Mesendoderm (in vitro differentiated cells): ENCODE measurements at regions not wholly inside any gene's neighbourhood (a gene's known extent, or its start where the extent isn't known, plus 50 kb on each side); places are given as distances from the start of the nearest gene placed in this dataset.

Experiments
- DNase-seq: peaks from one replicate; pipeline ENCODE4 v3.0.0; 2013
- H2AK5ac ChIP-seq: 2 replicates; pipeline ENCODE4 v1.6.1; 2013; ENCODE audit warnings: low read length, inconsistent platforms
- H2BK120ac ChIP-seq: 2 replicates; pipeline ENCODE4 v1.6.1; 2013; ENCODE audit warnings: low read depth, mild to moderate bottlenecking, low read length, moderate library complexity, mixed read lengths
- H2BK15ac ChIP-seq: replicated peaks from 2 replicates; pipeline ENCODE4 v1.6.1; 2013; ENCODE audit warnings: low read depth, mild to moderate bottlenecking, moderate library complexity
- H2BK5ac ChIP-seq: 2 replicates; pipeline ENCODE4 v1.6.1; 2013; ENCODE audit warnings: low read length, inconsistent platforms
- H3K18ac ChIP-seq: 2 replicates; pipeline ENCODE4 v1.6.1; 2013; ENCODE audit warnings: mild to moderate bottlenecking, low read length, mixed read lengths
- H3K23ac ChIP-seq: one replicate; pipeline ENCODE4 v1.6.1; 2013; ENCODE audit warnings: low read length
- H3K27ac ChIP-seq: 2 replicates; pipeline ENCODE4 v1.5.1; 2013; ENCODE audit warnings: low read depth, mild to moderate bottlenecking, inconsistent platforms, low read length, moderate library complexity
- H3K27me3 ChIP-seq: 2 replicates; pipeline ENCODE4 v1.6.1; 2013; ENCODE audit warnings: low read length, control low read depth, mild to moderate bottlenecking, inconsistent platforms; ENCODE audit not compliant: insufficient read depth, poor library complexity
- H3K36me3 ChIP-seq: 2 replicates; pipeline ENCODE4 v1.6.1; 2013; ENCODE audit warnings: low read length, inconsistent platforms; ENCODE audit not compliant: control insufficient read depth, insufficient read depth
- H3K4ac ChIP-seq: one replicate; pipeline ENCODE4 v1.6.1; 2013; ENCODE audit warnings: low read depth, mild to moderate bottlenecking, low read length, moderate library complexity
- H3K4me1 ChIP-seq: 2 replicates; pipeline ENCODE4 v1.6.1; 2013; ENCODE audit warnings: low read depth, low read length, inconsistent platforms; ENCODE audit not compliant: control insufficient read depth
- H3K4me2 ChIP-seq: 2 replicates; pipeline ENCODE4 v1.6.1; 2013; ENCODE audit warnings: low read length
- H3K4me3 ChIP-seq: 2 replicates; pipeline ENCODE4 v1.5.1; 2013; ENCODE audit warnings: mild to moderate bottlenecking, low read length
- H3K56ac ChIP-seq: one replicate; pipeline ENCODE4 v1.6.1; 2013; ENCODE audit warnings: low read length
- H3K79me1 ChIP-seq: 2 replicates; pipeline ENCODE4 v1.6.1; 2013; ENCODE audit warnings: low read length, inconsistent platforms
- H3K79me2 ChIP-seq: 2 replicates; pipeline ENCODE4 v1.6.1; 2013; ENCODE audit warnings: mild to moderate bottlenecking, low read length; ENCODE audit not compliant: control insufficient read depth, insufficient read depth
- H3K9ac ChIP-seq: 2 replicates; pipeline ENCODE4 v1.6.1; 2013; ENCODE audit warnings: low read length, inconsistent platforms
- H4K5ac ChIP-seq: one replicate; pipeline ENCODE4 v1.6.1; 2013; ENCODE audit warnings: low read length
- H4K8ac ChIP-seq: one replicate; pipeline ENCODE4 v1.6.1; 2013; ENCODE audit warnings: low read depth, mild to moderate bottlenecking, control low read depth, low read length, moderate library complexity
- WGBS: extraction: QIAGEN DNeasy Blood & Tissue Kit; methylation state at CpG from one replicate; pipeline ENCODE4 v1.1.7; 2013; ENCODE audit warnings: low lambda C conversion rate, missing lambda C conversion rate; ENCODE audit not compliant: insufficient coverage; ENCODE audit errors: extremely low coverage; 5-methylcytosine and 5-hydroxymethylcytosine counted together

GRCh38 chr18:51447351-51448342, 250.2 kb upstream of the MEX3C start:
- peak; percentile 9 for DNase-seq
- Histone ChIP-seq H3K27ac (no peak overlapping the region), H3K56ac (no peak overlapping the region), H3K9ac (no peak overlapping the region), H3K36me3 (no peaks in the 10 kb centered on the region), H2BK120ac (no peak overlapping the region), H3K4me3 (no peak overlapping the region), H4K8ac (no peak overlapping the region), H4K5ac (no peak overlapping the region), H3K18ac (no peak overlapping the region), H3K23ac (no peak overlapping the region), H3K79me1 (no peaks in the 10 kb centered on the region), H2BK5ac (no peak overlapping the region), H3K4ac (no peak overlapping the region), H3K4me2 (no peak overlapping the region), H3K27me3 (no peaks in the 10 kb centered on the region), H3K4me1 (no peaks in the 10 kb centered on the region), H3K79me2 (no peaks in the 10 kb centered on the region), H2BK15ac (no peak overlapping the region), H2AK5ac (no peak overlapping the region)
- WGBS, result no CpG with 5 or more reads among the region's 19 CpGs

- Histone ChIP-seq H4K5ac (no peak overlapping the region), H3K23ac (no peak overlapping the region), H3K4me2 (no peak overlapping the region), H2BK15ac (no peak overlapping the region), H2AK5ac (no peak overlapping the region), H3K79me1 (no peaks in the 10 kb centered on the region), H3K18ac (no peak overlapping the region), H3K27ac (no peak overlapping the region), H3K4me1 (no peaks in the 10 kb centered on the region), H2BK120ac (no peak overlapping the region), H3K27me3 (no peaks in the 10 kb centered on the region), H3K9ac (no peak overlapping the region), H3K4ac (no peak overlapping the region), H4K8ac (no peak overlapping the region), H3K79me2 (no peaks in the 10 kb centered on the region), H2BK5ac (no peak overlapping the region), H3K56ac (no peak overlapping the region), H3K4me3 (no peak overlapping the region), H3K36me3 (no peaks in the 10 kb centered on the region)
- WGBS, result no CpG with 5 or more reads among the region's 9 CpGs
- DNase-seq, result no peak
Measured at GRCh38 chr18:51448949-51449348, 251.5 kb upstream of the MEX3C start.

- Histone ChIP-seq H3K18ac (no peak overlapping the region), H3K56ac (no peak overlapping the region), H3K9ac (no peak overlapping the region), H3K36me3 (no peaks in the 10 kb centered on the region), H3K4me3 (no peak overlapping the region), H2BK5ac (no peak overlapping the region), H2BK15ac (no peak overlapping the region), H2AK5ac (no peak overlapping the region), H4K5ac (no peak overlapping the region), H3K79me1 (no peaks in the 10 kb centered on the region), H3K27ac (no peak overlapping the region), H4K8ac (no peak overlapping the region), H3K4me1 (no peaks in the 10 kb centered on the region), H3K23ac (no peak overlapping the region), H3K27me3 (no peaks in the 10 kb centered on the region), H2BK120ac (no peak overlapping the region), H3K79me2 (no peaks in the 10 kb centered on the region), H3K4me2 (no peak overlapping the region), H3K4ac (no peak overlapping the region)
- no CpG with 5 or more reads among the region's 3 CpGs for WGBS
- no peak for DNase-seq
Measured at GRCh38 chr18:51453594-51453993, 256.1 kb upstream of the MEX3C start.

GRCh38 chr18:51458861-51459260, 261.4 kb upstream of the MEX3C start:
- Histone ChIP-seq H3K79me2 (no peaks in the 10 kb centered on the region), H4K5ac (no peak overlapping the region), H2BK5ac (no peak overlapping the region), H3K27me3 (no peaks in the 10 kb centered on the region), H3K18ac (no peak overlapping the region), H3K56ac (no peak overlapping the region), H3K4ac (no peak overlapping the region), H3K4me2 (no peak overlapping the region), H2BK120ac (no peak overlapping the region), H3K36me3 (no peaks in the 10 kb centered on the region), H3K9ac (no peak overlapping the region), H2BK15ac (no peak overlapping the region), H3K4me3 (no peak overlapping the region), H3K79me1 (no peaks in the 10 kb centered on the region), H2AK5ac (no peak overlapping the region), H4K8ac (no peak overlapping the region), H3K27ac (no peak overlapping the region), H3K23ac (no peak overlapping the region), H3K4me1 (no peaks in the 10 kb centered on the region)
- no peak for DNase-seq
- no CpG with 5 or more reads among the region's 1 CpG for WGBS

- Histone ChIP-seq H4K5ac (no peak overlapping the region), H2BK120ac (no peak overlapping the region), H3K23ac (no peak overlapping the region), H3K27ac (no peak overlapping the region), H3K56ac (no peak overlapping the region), H3K18ac (no peak overlapping the region), H3K4me2 (no peak overlapping the region), H3K9ac (no peak overlapping the region), H2BK15ac (no peak overlapping the region), H3K79me2 (no peaks in the 10 kb centered on the region), H3K4me3 (no peak overlapping the region), H3K79me1 (no peaks in the 10 kb centered on the region), H2BK5ac (no peak overlapping the region), H3K27me3 (no peaks in the 10 kb centered on the region), H3K4me1 (no peaks in the 10 kb centered on the region), H2AK5ac (no peak overlapping the region), H4K8ac (no peak overlapping the region), H3K36me3 (no peaks in the 10 kb centered on the region), H3K4ac (no peak overlapping the region)
- DNase-seq, result no peak
- no CpG with 5 or more reads among the region's 1 CpG for WGBS
Measured at GRCh38 chr18:51461956-51462355, 264.5 kb upstream of the MEX3C start.
